ENCODE measurements at regions not wholly inside any gene's neighbourhood (a gene's known extent, or its start where the extent isn't known, plus 50 kb on each side); places are given as distances from the start of the nearest gene placed in this dataset.

- TF ChIP-seq CTCF (conservative IDR thresholded peaks at IDR 0.05; ENCODE audit: low read depth, low read length) (no peak), EZH2 (IDR thresholded peaks at IDR 0.05; ENCODE audit: low read length, unreplicated experiment) (no peak), EZH2phosphoT487 (IDR thresholded peaks at IDR 0.05; ENCODE audit: borderline replicate concordance, low read length) (no peak)
Observed at GRCh38 chr11:122192634-122193255, 76.7 kb upstream of the BLID start.

All from PC-3 (cell line).